Fibroblast of mammary gland (primary cell): ENCODE measurements at regions not wholly inside any gene's neighbourhood (a gene's known extent, or its start where the extent isn't known, plus 50 kb on each side); places are given as distances from the start of the nearest gene placed in this dataset.

Experiments
- DNase-seq: peaks from one replicate; pipeline ENCODE4 v3.0.0-alpha.2; 2010; ENCODE audit warnings: low read depth
- H3K4me3 ChIP-seq: 2 replicates; pipeline ENCODE4 v1.5.1; 2011; ENCODE audit warnings: low read depth, mild to moderate bottlenecking, low read length, moderate library complexity; ENCODE audit not compliant: control insufficient read depth
- CTCF ChIP-seq: conservative IDR thresholded peaks from 2 replicates; pipeline ENCODE4 v1.5.1; 2011; ENCODE audit warnings: low read depth, low read length, inconsistent platforms; ENCODE audit not compliant: control insufficient read depth, insufficient read depth

- no peak overlapping the region for H3K4me3 ChIP-seq
- no peak for DNase-seq
- TF ChIP-seq CTCF = no peak
These were observed 1024.8 kb upstream of the AUTS2 start for GRCh38 chr7:68573271-68574005.

- no peak for DNase-seq
- no peak overlapping the region for H3K4me3 ChIP-seq
- TF ChIP-seq CTCF = no peak
These were observed 1021.9 kb upstream of the AUTS2 start for GRCh38 chr7:68576366-68576765.

- DNase-seq = no peak
- TF ChIP-seq CTCF = no peak
- H3K4me3 ChIP-seq = no peak overlapping the region
These were observed 1016.9 kb upstream of the AUTS2 start for GRCh38 chr7:68581417-68581816.

- TF ChIP-seq CTCF = no peak
- H3K4me3 ChIP-seq = no peak overlapping the region
- no peak for DNase-seq
These were observed 1010.7 kb upstream of the AUTS2 start for GRCh38 chr7:68587599-68587998.

GRCh38 chr7:68601826-68602225 lies 996.4 kb upstream of the AUTS2 start:
- no peak overlapping the region for H3K4me3 ChIP-seq
- TF ChIP-seq CTCF = no peak
- no peak for DNase-seq

- DNase-seq = no peak
- H3K4me3 ChIP-seq = no peak overlapping the region
- TF ChIP-seq CTCF = no peak
These were observed 993.7 kb upstream of the AUTS2 start for GRCh38 chr7:68604541-68604940.

- no peak for TF ChIP-seq CTCF
- no peak overlapping the region for H3K4me3 ChIP-seq
- DNase-seq = no peak
These were observed 987.6 kb upstream of the AUTS2 start for GRCh38 chr7:68610701-68611100.
